Endothelial cell of umbilical vein (primary cell): ENCODE measurements at regions not wholly inside any gene's neighbourhood (a gene's known extent, or its start where the extent isn't known, plus 50 kb on each side); places are given as distances from the start of the nearest gene placed in this dataset.
"Not testable (repeated sequence)": the region's sequence is repeated elsewhere in the genome, so short reads cannot be mapped to it uniquely, and the experiment has no call there.

Experiments used
- EZH2 ChIP-seq: IDR thresholded peaks from 2 replicates; pipeline ENCODE4 v1.6.1; 2012; ENCODE audit warnings: borderline replicate concordance, low read depth, mild to moderate bottlenecking, moderate library complexity, low read length, inconsistent platforms; ENCODE audit not compliant: severe bottlenecking
- FOS ChIP-seq: IDR thresholded peaks from 2 replicates; pipeline ENCODE4 v1.6.1; 2011; ENCODE audit warnings: mild to moderate bottlenecking, low read length, moderate library complexity, borderline replicate concordance; ENCODE audit not compliant: insufficient read depth
- GATA2 ChIP-seq: IDR thresholded peaks from 2 replicates; pipeline ENCODE4 v1.7.0; 2011; ENCODE audit warnings: low read depth, mild to moderate bottlenecking, moderate library complexity, mixed read lengths, low read length; ENCODE audit not compliant: insufficient read length, insufficient read depth
- POLR2A ChIP-seq: IDR thresholded peaks from 2 replicates; pipeline ENCODE4 v1.6.1; 2012; ENCODE audit warnings: low read depth, mild to moderate bottlenecking, control low read depth, low read length
- POLR2AphosphoS5 ChIP-seq: IDR thresholded peaks from 2 replicates; pipeline ENCODE4 v1.6.1; 2012; ENCODE audit warnings: low read depth, mild to moderate bottlenecking, control low read depth, low read length, moderate library complexity; ENCODE audit not compliant: insufficient read depth
- TF ChIP-seq, protein P1 (sequence below): IDR thresholded peaks from 2 replicates; pipeline ENCODE4 v1.6.1; 2011; ENCODE audit not compliant: insufficient read depth, insufficient read length
- TF ChIP-seq, protein P2 (sequence below), 2 donors: IDR thresholded peaks; 1 replicate in 1 of 2; 2 replicates in 1 of 2; pipeline ENCODE4 v1.5.1; 2011; ENCODE audit warnings: low read length in 2 of 2, mild to moderate bottlenecking in 2 of 2, moderate library complexity in 2 of 2, control low read depth in 1 of 2, inconsistent platforms in 1 of 2, low read depth in 1 of 2; ENCODE audit not compliant: insufficient read depth in 1 of 2; ENCODE audit errors: extremely low read depth in 1 of 2

DNA sequence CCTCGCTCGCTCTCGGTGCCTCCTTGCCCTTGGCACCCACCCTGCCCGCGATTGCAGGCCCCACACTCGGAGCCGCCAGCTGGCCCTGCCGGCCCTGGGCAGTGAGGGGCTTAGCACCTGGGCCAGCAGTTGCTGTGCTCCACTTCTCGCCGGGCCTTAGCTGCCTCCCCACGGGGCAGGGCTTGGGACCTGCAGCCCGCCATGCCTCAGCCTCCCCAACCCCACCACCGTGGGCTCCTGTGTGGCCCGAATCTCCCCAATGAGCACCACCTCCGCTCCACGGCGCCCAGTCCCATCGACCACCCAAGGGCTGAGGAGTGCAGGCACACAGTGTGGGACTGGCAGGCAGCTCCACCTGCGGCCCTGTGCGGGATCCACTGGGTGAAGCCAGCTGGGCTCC is 479.1 kb downstream of the MMUT start:
- TF ChIP-seq, protein P1, sequence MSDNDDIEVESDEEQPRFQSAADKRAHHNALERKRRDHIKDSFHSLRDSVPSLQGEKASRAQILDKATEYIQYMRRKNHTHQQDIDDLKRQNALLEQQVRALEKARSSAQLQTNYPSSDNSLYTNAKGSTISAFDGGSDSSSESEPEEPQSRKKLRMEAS: not testable (repeated sequence)
- TF ChIP-seq, protein P2, sequence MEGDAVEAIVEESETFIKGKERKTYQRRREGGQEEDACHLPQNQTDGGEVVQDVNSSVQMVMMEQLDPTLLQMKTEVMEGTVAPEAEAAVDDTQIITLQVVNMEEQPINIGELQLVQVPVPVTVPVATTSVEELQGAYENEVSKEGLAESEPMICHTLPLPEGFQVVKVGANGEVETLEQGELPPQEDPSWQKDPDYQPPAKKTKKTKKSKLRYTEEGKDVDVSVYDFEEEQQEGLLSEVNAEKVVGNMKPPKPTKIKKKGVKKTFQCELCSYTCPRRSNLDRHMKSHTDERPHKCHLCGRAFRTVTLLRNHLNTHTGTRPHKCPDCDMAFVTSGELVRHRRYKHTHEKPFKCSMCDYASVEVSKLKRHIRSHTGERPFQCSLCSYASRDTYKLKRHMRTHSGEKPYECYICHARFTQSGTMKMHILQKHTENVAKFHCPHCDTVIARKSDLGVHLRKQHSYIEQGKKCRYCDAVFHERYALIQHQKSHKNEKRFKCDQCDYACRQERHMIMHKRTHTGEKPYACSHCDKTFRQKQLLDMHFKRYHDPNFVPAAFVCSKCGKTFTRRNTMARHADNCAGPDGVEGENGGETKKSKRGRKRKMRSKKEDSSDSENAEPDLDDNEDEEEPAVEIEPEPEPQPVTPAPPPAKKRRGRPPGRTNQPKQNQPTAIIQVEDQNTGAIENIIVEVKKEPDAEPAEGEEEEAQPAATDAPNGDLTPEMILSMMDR (IDR thresholded peaks at IDR 0.05; ENCODE audit: extremely low read depth in 1 of 2, insufficient read depth in 1 of 2, low read depth in 1 of 2, low read length in 2 of 2): not testable (repeated sequence)
- not testable (repeated sequence) for TF ChIP-seq EZH2, POLR2A, FOS, GATA2, POLR2AphosphoS5
